Urothelium cell line (cell line): ENCODE measurements at regions not wholly inside any gene's neighbourhood (a gene's known extent, or its start where the extent isn't known, plus 50 kb on each side); places are given as distances from the start of the nearest gene placed in this dataset.
"Not testable (repeated sequence)": the region's sequence is repeated elsewhere in the genome, so short reads cannot be mapped to it uniquely, and the experiment has no call there.

Experiments used
- DNase-seq: peaks from one replicate; pipeline ENCODE4 v3.0.0; 2011; ENCODE audit warnings: low spot score, mixed read lengths
- FAIRE-seq: peaks from 2 replicates; lab custom pipeline; 2011; peaks lifted over from hg19 to GRCh38; lab: Jason Lieb, UNC

DNA sequence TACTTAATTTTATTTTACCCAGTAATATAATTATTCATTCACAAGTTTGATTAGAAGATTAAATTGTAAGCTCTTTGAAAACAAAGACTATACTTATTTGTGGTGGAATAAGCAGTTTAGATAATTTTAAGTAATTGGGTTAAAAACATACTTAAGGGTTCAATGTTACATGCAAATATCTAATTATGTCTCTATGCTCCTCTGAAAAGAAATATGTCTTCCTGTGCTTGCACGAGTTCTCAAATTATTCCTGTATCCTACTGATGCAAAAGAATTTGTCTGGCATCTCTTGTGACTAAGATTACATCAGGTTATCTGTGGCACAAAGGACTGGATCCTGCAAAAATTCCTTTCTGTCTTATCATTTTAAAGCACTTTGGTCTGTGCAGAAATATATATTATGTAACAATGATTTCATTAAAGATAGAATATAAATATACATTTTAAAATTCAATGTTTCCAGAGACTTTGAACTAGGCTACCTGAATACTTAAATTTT is 416.7 kb downstream of the COL11A1 start:
- FAIRE-seq = no peak
- no peak for DNase-seq

DNA sequence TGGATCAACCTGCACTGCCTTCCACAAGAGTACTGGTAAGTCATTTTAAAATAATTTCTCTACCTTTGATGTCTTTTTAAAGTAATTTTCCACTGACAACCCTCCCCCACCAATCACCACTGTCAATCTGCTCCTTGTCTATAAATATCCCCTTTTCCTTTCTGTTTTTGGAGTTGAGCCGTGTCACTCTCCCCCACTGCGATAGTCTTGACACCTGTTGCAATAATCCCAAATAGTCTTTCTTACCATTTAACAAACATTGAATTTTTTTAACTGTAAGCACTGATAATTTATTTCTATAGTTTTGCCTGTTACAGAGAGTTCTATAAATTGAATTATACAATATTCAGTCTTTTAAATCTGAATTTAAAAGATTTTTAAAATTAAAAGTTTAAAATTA is 420.9 kb downstream of the COL11A1 start:
- no peak for DNase-seq
- FAIRE-seq = no peak

- DNase-seq (no peak), FAIRE-seq (no peak)
Measured at GRCh38 chr1:102661481-102661880, 446.8 kb downstream of the COL11A1 start.

- DNase-seq, FAIRE-seq: not testable (repeated sequence)
Measured at GRCh38 chr1:102659876-102660483, 448.3 kb downstream of the COL11A1 start.

DNA sequence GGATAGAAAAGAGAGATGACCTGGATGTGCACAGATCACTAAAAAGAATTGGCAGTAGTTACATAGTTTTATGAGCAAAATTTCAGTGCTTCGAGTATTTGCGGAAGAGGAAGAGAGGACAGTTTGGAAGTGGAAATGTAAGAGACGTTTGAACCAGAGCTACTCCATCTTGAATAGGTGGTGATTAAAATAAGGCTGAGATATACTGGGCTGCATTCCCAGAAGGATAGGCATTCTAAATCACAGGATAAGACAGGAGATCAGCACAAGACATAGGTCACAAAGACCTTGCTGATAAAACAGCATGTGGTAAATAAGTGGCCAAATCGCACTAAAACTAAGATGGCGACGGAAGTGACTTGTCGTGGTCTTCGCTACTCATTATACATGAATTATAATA is 453.3 kb downstream of the COL11A1 start:
- DNase-seq (no peak), FAIRE-seq (no peak)

GRCh38 chr1:102640872-102641271 is 467.4 kb downstream of the COL11A1 start:
- no peak for FAIRE-seq
- DNase-seq = no peak

- no peak for FAIRE-seq
- DNase-seq = no peak
Measured at GRCh38 chr1:102640312-102640711, 468.0 kb downstream of the COL11A1 start.

GRCh38 chr1:102631691-102632090 is 476.6 kb downstream of the COL11A1 start:
- FAIRE-seq (no peak), DNase-seq (no peak)

- DNase-seq (no peak), FAIRE-seq (no peak)
Measured at GRCh38 chr1:102630041-102630440, 478.3 kb downstream of the COL11A1 start.

- no peak for FAIRE-seq
Measured at GRCh38 chr1:102628109-102628613, 480.2 kb downstream of the COL11A1 start.

DNA sequence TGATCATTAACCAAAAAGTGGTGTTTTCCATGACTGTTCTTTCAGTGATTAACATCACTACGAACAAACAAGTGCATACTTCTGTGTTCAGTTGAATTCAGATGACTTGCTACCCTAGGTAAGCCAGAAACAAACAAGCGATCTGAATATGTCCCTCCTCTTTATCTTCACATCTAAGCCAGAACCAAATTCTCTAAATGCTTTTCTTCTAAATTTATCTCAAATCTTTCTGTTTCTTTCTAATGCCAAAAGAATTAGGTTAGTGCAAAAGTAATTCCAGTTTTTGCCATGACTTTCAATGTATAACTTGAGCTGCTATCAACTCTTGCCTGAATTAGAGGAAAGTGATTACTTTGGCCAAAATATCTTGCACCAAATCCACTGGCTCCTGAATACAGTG is 481.2 kb downstream of the COL11A1 start:
- FAIRE-seq (no peak), DNase-seq (no peak)

More at GRCh38 chr1:102628109-102628613, 480.2 kb downstream of the COL11A1 start:
- DNase-seq = peak; percentile 30

- no peak for FAIRE-seq
- no peak for DNase-seq
Measured at GRCh38 chr1:102615896-102616295, 492.4 kb downstream of the COL11A1 start.

GRCh38 chr1:102595106-102595505 is 513.2 kb downstream of the COL11A1 start:
- FAIRE-seq = no peak
- DNase-seq = peak; percentile 23

DNA sequence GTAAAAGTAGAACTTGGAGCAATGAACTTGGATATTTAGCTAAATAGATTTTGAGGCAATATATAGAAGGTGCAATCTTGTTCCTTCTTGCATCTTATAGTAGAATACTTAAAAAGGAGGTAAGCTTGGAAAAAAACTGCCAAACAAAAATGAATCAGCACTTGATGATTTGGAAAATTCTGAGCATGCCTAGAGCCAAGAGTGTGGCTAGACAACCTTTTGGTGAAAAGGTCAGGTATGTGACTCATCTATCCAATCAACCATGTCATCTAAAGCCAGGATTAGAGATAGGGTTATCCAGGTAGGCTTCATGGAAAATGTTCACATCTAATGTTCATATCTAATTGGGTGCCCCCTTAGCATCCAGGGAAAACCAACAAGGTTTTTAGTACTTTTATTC is 515.0 kb downstream of the COL11A1 start:
- FAIRE-seq = no peak
- DNase-seq = peak; percentile 28

DNA sequence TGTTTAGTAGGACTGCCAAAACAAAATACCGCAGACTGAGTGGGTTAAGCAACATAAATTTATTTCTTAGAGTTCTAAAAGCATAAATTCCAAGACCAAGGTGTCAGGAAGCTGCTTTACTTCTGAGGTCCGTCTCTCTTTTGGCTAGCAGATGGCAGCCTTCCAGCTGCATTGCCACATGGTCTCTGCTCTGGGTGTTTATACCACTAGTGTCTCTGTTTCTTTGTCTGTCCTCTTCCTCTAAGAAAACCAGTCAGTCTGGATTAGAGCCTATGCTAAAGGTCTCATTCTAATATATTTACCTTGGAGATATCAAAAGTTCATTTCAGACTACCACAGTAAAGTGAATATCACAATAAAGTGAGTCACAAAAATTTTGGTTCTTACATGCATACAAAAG is 519.8 kb downstream of the COL11A1 start:
- DNase-seq (peak; percentile 11), FAIRE-seq (no peak)

GRCh38 chr1:102586022-102586421 is 522.3 kb downstream of the COL11A1 start:
- FAIRE-seq = no peak
- DNase-seq = no peak

- DNase-seq (no peak), FAIRE-seq (no peak)
Measured at GRCh38 chr1:102580806-102581205, 527.5 kb downstream of the COL11A1 start.

GRCh38 chr1:102578804-102579203 is 529.5 kb downstream of the COL11A1 start:
- no peak for FAIRE-seq

DNA sequence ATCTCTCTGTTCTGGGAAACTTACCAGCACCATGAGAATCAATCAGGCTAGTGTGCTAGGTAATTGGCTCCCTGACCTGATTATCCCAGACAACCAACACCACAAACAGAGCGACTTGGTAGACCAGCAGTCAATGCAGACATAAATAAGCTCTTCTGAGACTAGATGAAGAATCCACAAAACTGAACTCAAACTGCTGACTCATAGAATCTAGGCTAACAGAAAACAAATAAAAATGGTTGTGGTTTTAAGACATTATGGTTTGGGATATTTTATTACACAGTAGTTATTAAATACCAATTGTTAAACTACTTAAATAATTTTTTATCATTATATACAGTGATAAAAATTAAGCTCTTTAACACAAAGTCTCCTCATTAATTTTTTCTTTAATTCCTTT is 535.7 kb downstream of the COL11A1 start:
- DNase-seq (peak; percentile 11), FAIRE-seq (no peak)

More at GRCh38 chr1:102578804-102579203, 529.5 kb downstream of the COL11A1 start:
- no peak for DNase-seq

DNA sequence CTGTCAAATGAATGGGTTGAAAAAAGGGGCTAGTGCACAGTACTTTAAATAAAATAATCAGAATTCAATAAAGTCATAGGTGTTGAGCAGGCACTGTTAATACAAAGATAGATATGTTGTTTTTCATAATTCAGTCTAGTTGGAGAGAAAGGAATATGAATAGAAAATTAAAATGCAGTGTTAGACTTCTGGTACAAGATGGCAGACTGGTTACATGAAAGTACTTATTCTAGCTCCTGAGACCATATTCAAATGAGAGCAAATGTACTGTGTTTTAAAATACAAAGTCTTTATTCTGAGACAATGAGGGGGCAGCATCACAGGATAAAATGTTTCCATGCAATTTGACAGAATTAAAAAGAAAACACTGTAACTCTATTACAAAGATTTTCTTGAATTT is 542.1 kb downstream of the COL11A1 start:
- no peak for FAIRE-seq
- no peak for DNase-seq

DNA sequence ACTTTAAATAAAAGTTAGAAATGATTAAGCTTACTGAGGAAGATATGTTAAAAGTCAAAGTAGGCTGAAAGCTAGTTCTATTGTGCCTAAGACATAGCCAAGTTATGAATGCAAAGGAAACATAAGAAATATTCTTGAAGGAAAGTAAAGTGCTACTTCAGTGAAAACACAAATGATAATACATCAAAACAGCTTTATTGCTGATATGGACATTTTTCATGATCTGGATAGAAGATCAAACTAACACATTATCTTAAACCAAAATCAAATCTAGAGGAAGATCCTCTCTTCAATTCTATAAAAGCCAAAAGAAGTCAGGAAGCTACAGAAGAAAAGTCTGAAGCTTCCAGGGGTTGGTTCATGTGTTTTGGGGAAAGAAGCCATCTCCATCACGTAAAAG is 545.9 kb downstream of the COL11A1 start:
- FAIRE-seq (no peak), DNase-seq (no peak)

GRCh38 chr1:102550729-102551384 is 554.1 kb upstream of the OLFM3 start:
- no peak for FAIRE-seq

More at GRCh38 chr1:102550729-102551384, 554.1 kb upstream of the OLFM3 start:
- no peak for DNase-seq
